Uterus (tissue), 2 donors: ENCODE measurements at regions not wholly inside any gene's neighbourhood (a gene's known extent, or its start where the extent isn't known, plus 50 kb on each side); places are given as distances from the start of the nearest gene placed in this dataset.

Experiments
- CTCF ChIP-seq, 4 experiments: fragments of 200-600 bp in 2 of 4; fragments of 450-650 bp in 2 of 4; sonication (generic) in 2 of 4; IDR thresholded peaks; one replicate each; pipeline ENCODE4 v1.5.1; 2016 to 2019; ENCODE audit warnings: antibody characterized with exemption in 4 of 4, mild to moderate bottlenecking in 2 of 4, moderate library complexity in 1 of 4
- POLR2A ChIP-seq, 2 donors: fragments of 450-650 bp; IDR thresholded peaks; one replicate each; pipeline ENCODE4 v1.6.1; 2016; ENCODE audit warnings: antibody characterized with exemption in 2 of 2, mild to moderate bottlenecking in 1 of 2, moderate library complexity in 1 of 2

- TF ChIP-seq POLR2A (IDR thresholded peaks at IDR 0.05), result no peak
- TF ChIP-seq CTCF (IDR thresholded peaks at IDR 0.05), result no peak
Observed at GRCh38 chr5:72602696-72603685, 95.8 kb upstream of the ZNF366 start.
